SK-N-SH (cell line): ENCODE measurements at regions not wholly inside any gene's neighbourhood (a gene's known extent, or its start where the extent isn't known, plus 50 kb on each side); places are given as distances from the start of the nearest gene placed in this dataset.

Source experiments
- CTCF ChIA-PET: fragments of 300-600, 350-600 bp; formaldehyde crosslinking; extraction: SDS; loops from one replicate; lab custom pipeline; 2021; lab: Yijun Ruan, JAX
- POLR2A ChIA-PET: fragments of 350-600 bp; sonication (Branson Sonifier 250); formaldehyde crosslinking; extraction: SDS; loops from one replicate; lab custom pipeline; 2020; ENCODE audit warnings: antibody characterized with exemption, inconsistent platforms; lab: Yijun Ruan, JAX
- DNase-seq: peaks from one replicate; pipeline ENCODE4 v3.0.0; 2012
- H2AFZ ChIP-seq: fragments of 200-600 bp; sonication (generic); 2 replicates; pipeline ENCODE4 v1.8.1; 2016; ENCODE audit warnings: antibody characterized with exemption, mild to moderate bottlenecking, low read depth
- H3F3A ChIP-seq: fragments of 200-600 bp; sonication (generic); replicated peaks from 2 replicates; pipeline ENCODE3; 2016; ENCODE audit warnings: antibody characterized with exemption, mild to moderate bottlenecking; ENCODE audit not compliant: insufficient read depth
- H3K27ac ChIP-seq, 2 experiments: fragments of 200-500 bp in 1 of 2; fragments of 200-600 bp in 1 of 2; sonication (Bioruptor generic) in 1 of 2; sonication (generic), shearing (Covaris generic) in 1 of 2; 2 replicates each; pipeline versions ENCODE4 v1.5.1 to v1.6.1; 2014 to 2016; ENCODE audit warnings: low read depth in 2 of 2, inconsistent platforms in 1 of 2, low read length in 1 of 2, mild to moderate bottlenecking in 1 of 2, mixed read lengths in 1 of 2
- H3K27me3 ChIP-seq: fragments of 200-600 bp; sonication (generic), shearing (Covaris generic); 2 replicates; pipeline ENCODE4 v1.6.1; 2016; ENCODE audit warnings: mixed run types; ENCODE audit not compliant: insufficient read depth
- H3K36me3 ChIP-seq, 2 experiments: fragments of 200-500 bp in 1 of 2; fragments of 200-600 bp in 1 of 2; sonication (Bioruptor generic) in 1 of 2; sonication (generic) in 1 of 2; replicated peaks in 1 of 2; 2 replicates each; pipeline versions ENCODE3 to v1.5.1; 2014 to 2016; ENCODE audit warnings: low read length in 1 of 2, mild to moderate bottlenecking in 1 of 2; ENCODE audit not compliant: insufficient read depth in 2 of 2, control insufficient read depth in 1 of 2
- H3K4me1 ChIP-seq, 2 experiments: fragments of 200-500 bp in 1 of 2; fragments of 200-600 bp in 1 of 2; sonication (Bioruptor generic) in 1 of 2; sonication (generic), shearing (Covaris generic) in 1 of 2; 2 replicates each; pipeline versions ENCODE4 v1.5.1 to v1.6.1; 2014 to 2016; ENCODE audit warnings: low read depth in 1 of 2, low read length in 1 of 2, mixed run types in 1 of 2; ENCODE audit not compliant: insufficient read depth in 2 of 2, control insufficient read depth in 1 of 2
- H3K4me2 ChIP-seq: fragments of 200-600 bp; sonication (generic), shearing (Covaris generic); 2 replicates; pipeline ENCODE4 v1.6.1; 2017; ENCODE audit warnings: mixed run types
- H3K4me3 ChIP-seq, 2 experiments: fragments of 200-500 bp in 1 of 2; fragments of 200-600 bp in 1 of 2; sonication (Bioruptor generic) in 1 of 2; sonication (generic), shearing (Covaris generic) in 1 of 2; 2 replicates each; pipeline versions ENCODE4 v1.5.1 to v1.8.1; 2014 to 2016; ENCODE audit warnings: low read depth in 2 of 2, inconsistent platforms in 1 of 2, low read length in 1 of 2, mild to moderate bottlenecking in 1 of 2, mixed read lengths in 1 of 2, moderate library complexity in 1 of 2
- H3K79me2 ChIP-seq: fragments of 200-600 bp; sonication (generic); 2 replicates; pipeline ENCODE4 v1.8.1; 2017; ENCODE audit warnings: mild to moderate bottlenecking; ENCODE audit not compliant: insufficient read depth
- H3K9ac ChIP-seq: fragments of 200-600 bp; sonication (generic); 2 replicates; pipeline ENCODE4 v1.6.1; 2017; ENCODE audit warnings: mixed run types
- H3K9me2 ChIP-seq: fragments of 200-600 bp; sonication (generic); 2 replicates; pipeline ENCODE4 v1.6.1; 2017; ENCODE audit warnings: mixed run types
- H3K9me3 ChIP-seq: fragments of 200-600 bp; sonication (generic); 2 replicates; pipeline ENCODE4 v1.6.1; 2017; ENCODE audit warnings: mixed run types, mild to moderate bottlenecking, moderate library complexity
- H4K20me1 ChIP-seq: fragments of 200-600 bp; sonication (generic); 2 replicates; pipeline ENCODE4 v1.6.1; 2017; ENCODE audit warnings: mild to moderate bottlenecking, mixed run types; ENCODE audit not compliant: insufficient read depth
- EP300 ChIP-seq, 2 experiments: IDR thresholded peaks; 2 replicates each; pipeline versions ENCODE4 v1.4.0 to v1.6.1; 2012; ENCODE audit warnings: borderline replicate concordance in 1 of 2, low read depth in 1 of 2, low read length in 1 of 2
- FOSL2 ChIP-seq: IDR thresholded peaks from 2 replicates; pipeline ENCODE4 v1.4.0; 2012; ENCODE audit warnings: low read depth, mild to moderate bottlenecking, moderate library complexity, borderline replicate concordance
- FOXM1 ChIP-seq: IDR thresholded peaks from 2 replicates; pipeline ENCODE4 v1.4.0; 2012; ENCODE audit warnings: low read depth, mild to moderate bottlenecking
- GABPA ChIP-seq: IDR thresholded peaks from 2 replicates; pipeline ENCODE4 v1.4.0; 2012; ENCODE audit warnings: low read depth, mild to moderate bottlenecking
- JUND ChIP-seq: IDR thresholded peaks from 2 replicates; pipeline ENCODE4 v1.4.0; 2012
- RAD21 ChIP-seq: IDR thresholded peaks from 2 replicates; pipeline ENCODE4 v1.6.1; 2012; ENCODE audit warnings: mild to moderate bottlenecking, low read length
- RCOR1 ChIP-seq: fragments of 150-350 bp; IDR thresholded peaks from 2 replicates; pipeline ENCODE4 v1.6.1; 2017; ENCODE audit warnings: antibody characterized with exemption, low read length
- TAF1 ChIP-seq: IDR thresholded peaks from 2 replicates; pipeline ENCODE4 v1.6.1; 2012; ENCODE audit warnings: low read depth, mild to moderate bottlenecking, low read length, moderate library complexity, borderline replicate concordance
- YY1 ChIP-seq: IDR thresholded peaks from 2 replicates; pipeline ENCODE4 v1.4.0; 2012; ENCODE audit warnings: low read depth, mild to moderate bottlenecking
- WGBS: methylation state at CpG from one replicate; pipeline ENCODE4 v1.1.6; 2017; ENCODE audit warnings: low lambda C conversion rate; 5-methylcytosine and 5-hydroxymethylcytosine counted together
- TF ChIP-seq, protein P1 (sequence below): IDR thresholded peaks from 2 replicates; pipeline ENCODE4 v1.4.0; 2012; ENCODE audit warnings: low read depth, borderline replicate concordance
- TF ChIP-seq, protein P2 (sequence below): IDR thresholded peaks from 2 replicates; pipeline ENCODE4 v1.4.0; 2012; ENCODE audit warnings: low read depth, borderline replicate concordance
- TF ChIP-seq, protein P3 (sequence below): IDR thresholded peaks from 2 replicates; pipeline ENCODE4; 2012
- TF ChIP-seq, protein P4 (sequence below): IDR thresholded peaks from 2 replicates; pipeline ENCODE4 v1.6.1; 2012; ENCODE audit warnings: mild to moderate bottlenecking, low read depth, low read length, moderate library complexity
- TF ChIP-seq, protein P5 (sequence below): IDR thresholded peaks from 2 replicates; pipeline ENCODE4 v1.4.0; 2012; ENCODE audit warnings: low read depth
- TF ChIP-seq, protein P6 (sequence below): fragments of 150-350 bp; IDR thresholded peaks from 2 replicates; pipeline ENCODE4 v1.6.1; 2016; ENCODE audit warnings: mild to moderate bottlenecking, low read depth, low read length

DNA sequence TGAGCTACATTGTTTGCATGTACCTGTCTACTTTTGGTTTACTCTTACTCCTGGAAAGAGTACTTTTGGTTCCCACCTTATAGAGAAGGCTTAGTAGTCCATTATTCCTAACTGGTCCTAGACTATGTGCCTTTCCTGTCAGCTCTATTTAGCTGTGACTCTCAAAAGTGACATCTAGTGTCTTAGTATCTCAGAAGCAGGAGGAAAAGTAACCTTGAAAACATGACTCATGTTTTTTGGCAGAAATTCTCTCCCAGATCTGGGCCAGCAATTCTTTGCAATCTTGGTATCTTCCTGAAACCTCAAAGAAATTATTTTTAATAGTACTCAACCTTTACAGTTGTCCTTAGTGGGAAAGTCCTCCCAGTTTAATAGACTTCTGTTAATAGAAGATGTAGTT is 691.7 kb upstream of the SEMA6A start:
- Histone ChIP-seq H3K36me3 (no peaks in the 10 kb centered on the region), H3K9me2 (no peaks in the 10 kb centered on the region), H3K79me2 (no peaks in the 10 kb centered on the region), H2AFZ (no peak overlapping the region), H3K4me3 (no peak overlapping the region), H3K27me3 (no peaks in the 10 kb centered on the region), H3K27ac (no peak overlapping the region), H3F3A (no peaks in the 10 kb centered on the region), H4K20me1 (no peaks in the 10 kb centered on the region), H3K4me2 (no peak overlapping the region), H3K9me3 (peaks cover 9% of the 10 kb centered on the region; the same call in 1 of the 2 replicates)
- CTCF ChIA-PET, result no interaction called here
- POLR2A ChIA-PET, result no interaction called here
- no peak for DNase-seq
- TF ChIP-seq TAF1 (no peak), FOSL2 (no peak), YY1 (no peak), RCOR1 (no peak)
- TF ChIP-seq, protein P1, sequence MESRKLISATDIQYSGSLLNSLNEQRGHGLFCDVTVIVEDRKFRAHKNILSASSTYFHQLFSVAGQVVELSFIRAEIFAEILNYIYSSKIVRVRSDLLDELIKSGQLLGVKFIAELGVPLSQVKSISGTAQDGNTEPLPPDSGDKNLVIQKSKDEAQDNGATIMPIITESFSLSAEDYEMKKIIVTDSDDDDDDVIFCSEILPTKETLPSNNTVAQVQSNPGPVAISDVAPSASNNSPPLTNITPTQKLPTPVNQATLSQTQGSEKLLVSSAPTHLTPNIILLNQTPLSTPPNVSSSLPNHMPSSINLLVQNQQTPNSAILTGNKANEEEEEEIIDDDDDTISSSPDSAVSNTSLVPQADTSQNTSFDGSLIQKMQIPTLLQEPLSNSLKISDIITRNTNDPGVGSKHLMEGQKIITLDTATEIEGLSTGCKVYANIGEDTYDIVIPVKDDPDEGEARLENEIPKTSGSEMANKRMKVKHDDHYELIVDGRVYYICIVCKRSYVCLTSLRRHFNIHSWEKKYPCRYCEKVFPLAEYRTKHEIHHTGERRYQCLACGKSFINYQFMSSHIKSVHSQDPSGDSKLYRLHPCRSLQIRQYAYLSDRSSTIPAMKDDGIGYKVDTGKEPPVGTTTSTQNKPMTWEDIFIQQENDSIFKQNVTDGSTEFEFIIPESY, result no peak
- TF ChIP-seq, protein P2, sequence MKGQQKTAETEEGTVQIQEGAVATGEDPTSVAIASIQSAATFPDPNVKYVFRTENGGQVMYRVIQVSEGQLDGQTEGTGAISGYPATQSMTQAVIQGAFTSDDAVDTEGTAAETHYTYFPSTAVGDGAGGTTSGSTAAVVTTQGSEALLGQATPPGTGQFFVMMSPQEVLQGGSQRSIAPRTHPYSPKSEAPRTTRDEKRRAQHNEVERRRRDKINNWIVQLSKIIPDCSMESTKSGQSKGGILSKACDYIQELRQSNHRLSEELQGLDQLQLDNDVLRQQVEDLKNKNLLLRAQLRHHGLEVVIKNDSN, result no peak
- TF ChIP-seq, all 33 proteins: peak for 0
- Histone ChIP-seq H3K4me1 (no peaks in the 10 kb centered on the region), H3K9ac (no peak overlapping the region)

DNA sequence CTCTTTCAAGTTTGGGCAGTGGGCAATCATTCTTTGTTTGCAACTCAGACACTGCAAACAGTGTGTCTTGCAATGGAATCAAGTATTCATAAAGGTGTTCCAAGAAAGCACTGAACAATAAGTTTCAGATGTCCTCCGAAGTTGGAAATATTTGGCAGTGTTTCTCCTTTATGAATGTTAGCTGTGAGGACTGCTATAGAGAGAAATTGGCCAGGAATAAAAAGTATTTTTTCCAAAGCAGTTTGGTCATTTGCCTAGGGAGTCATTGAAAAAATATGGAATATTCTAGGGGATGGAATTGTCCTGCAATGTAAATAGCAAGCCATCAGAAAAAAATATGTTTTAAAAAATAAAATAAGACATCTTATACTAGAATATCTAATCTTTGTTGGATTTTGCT is 688.6 kb upstream of the SEMA6A start:
- H3K9me2 ChIP-seq, result no peaks in the 10 kb centered on the region
- no peak overlapping the region for H3K4me3 ChIP-seq
- no peak overlapping the region for H2AFZ ChIP-seq
- H3K9ac ChIP-seq, result no peak overlapping the region
- H3F3A ChIP-seq, result no peaks in the 10 kb centered on the region
- no peak overlapping the region for H3K27ac ChIP-seq
- no peak overlapping the region for H3K4me2 ChIP-seq
- no peaks in the 10 kb centered on the region for H3K4me1 ChIP-seq
- H3K36me3 ChIP-seq, result no peaks in the 10 kb centered on the region
- DNase-seq, result no peak
- peaks cover 9% of the 10 kb centered on the region; the same call in 1 of the 2 replicates for H3K9me3 ChIP-seq
- TF ChIP-seq FOXM1, result no peak
- no peak for TF ChIP-seq RCOR1
- TF ChIP-seq, protein P3, sequence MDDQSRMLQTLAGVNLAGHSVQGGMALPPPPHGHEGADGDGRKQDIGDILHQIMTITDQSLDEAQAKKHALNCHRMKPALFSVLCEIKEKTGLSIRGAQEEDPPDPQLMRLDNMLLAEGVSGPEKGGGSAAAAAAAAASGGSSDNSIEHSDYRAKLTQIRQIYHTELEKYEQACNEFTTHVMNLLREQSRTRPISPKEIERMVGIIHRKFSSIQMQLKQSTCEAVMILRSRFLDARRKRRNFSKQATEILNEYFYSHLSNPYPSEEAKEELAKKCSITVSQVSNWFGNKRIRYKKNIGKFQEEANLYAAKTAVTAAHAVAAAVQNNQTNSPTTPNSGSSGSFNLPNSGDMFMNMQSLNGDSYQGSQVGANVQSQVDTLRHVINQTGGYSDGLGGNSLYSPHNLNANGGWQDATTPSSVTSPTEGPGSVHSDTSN, result no peak
- no peak for TF ChIP-seq JUND
- TF ChIP-seq, protein P4, sequence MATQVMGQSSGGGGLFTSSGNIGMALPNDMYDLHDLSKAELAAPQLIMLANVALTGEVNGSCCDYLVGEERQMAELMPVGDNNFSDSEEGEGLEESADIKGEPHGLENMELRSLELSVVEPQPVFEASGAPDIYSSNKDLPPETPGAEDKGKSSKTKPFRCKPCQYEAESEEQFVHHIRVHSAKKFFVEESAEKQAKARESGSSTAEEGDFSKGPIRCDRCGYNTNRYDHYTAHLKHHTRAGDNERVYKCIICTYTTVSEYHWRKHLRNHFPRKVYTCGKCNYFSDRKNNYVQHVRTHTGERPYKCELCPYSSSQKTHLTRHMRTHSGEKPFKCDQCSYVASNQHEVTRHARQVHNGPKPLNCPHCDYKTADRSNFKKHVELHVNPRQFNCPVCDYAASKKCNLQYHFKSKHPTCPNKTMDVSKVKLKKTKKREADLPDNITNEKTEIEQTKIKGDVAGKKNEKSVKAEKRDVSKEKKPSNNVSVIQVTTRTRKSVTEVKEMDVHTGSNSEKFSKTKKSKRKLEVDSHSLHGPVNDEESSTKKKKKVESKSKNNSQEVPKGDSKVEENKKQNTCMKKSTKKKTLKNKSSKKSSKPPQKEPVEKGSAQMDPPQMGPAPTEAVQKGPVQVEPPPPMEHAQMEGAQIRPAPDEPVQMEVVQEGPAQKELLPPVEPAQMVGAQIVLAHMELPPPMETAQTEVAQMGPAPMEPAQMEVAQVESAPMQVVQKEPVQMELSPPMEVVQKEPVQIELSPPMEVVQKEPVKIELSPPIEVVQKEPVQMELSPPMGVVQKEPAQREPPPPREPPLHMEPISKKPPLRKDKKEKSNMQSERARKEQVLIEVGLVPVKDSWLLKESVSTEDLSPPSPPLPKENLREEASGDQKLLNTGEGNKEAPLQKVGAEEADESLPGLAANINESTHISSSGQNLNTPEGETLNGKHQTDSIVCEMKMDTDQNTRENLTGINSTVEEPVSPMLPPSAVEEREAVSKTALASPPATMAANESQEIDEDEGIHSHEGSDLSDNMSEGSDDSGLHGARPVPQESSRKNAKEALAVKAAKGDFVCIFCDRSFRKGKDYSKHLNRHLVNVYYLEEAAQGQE, result no peak
- TF ChIP-seq RAD21, result no peak
- TF ChIP-seq, protein P2, result no peak
- TF ChIP-seq, protein P5, sequence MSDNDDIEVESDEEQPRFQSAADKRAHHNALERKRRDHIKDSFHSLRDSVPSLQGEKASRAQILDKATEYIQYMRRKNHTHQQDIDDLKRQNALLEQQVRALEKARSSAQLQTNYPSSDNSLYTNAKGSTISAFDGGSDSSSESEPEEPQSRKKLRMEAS, result no peak
- TF ChIP-seq EP300 (IDR thresholded peaks at IDR 0.05; ENCODE audit: borderline replicate concordance in 1 of 2, low read depth in 1 of 2, low read length in 1 of 2), result no peak
- TF ChIP-seq, protein P6, sequence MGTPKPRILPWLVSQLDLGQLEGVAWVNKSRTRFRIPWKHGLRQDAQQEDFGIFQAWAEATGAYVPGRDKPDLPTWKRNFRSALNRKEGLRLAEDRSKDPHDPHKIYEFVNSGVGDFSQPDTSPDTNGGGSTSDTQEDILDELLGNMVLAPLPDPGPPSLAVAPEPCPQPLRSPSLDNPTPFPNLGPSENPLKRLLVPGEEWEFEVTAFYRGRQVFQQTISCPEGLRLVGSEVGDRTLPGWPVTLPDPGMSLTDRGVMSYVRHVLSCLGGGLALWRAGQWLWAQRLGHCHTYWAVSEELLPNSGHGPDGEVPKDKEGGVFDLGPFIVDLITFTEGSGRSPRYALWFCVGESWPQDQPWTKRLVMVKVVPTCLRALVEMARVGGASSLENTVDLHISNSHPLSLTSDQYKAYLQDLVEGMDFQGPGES, result no peak
- TF ChIP-seq GABPA, result no peak
- WGBS, result 19% methylated on average over 1 of the region's 1 CpG
- POLR2A ChIA-PET, result interaction anchor here (0.6 kb wide), 1 partner anchor 9 kb away, joined by 3 read pairs; no protein-coding TSS in a partner anchor
- no peaks in the 10 kb centered on the region for H4K20me1 ChIP-seq
- H3K27me3 ChIP-seq, result no peaks in the 10 kb centered on the region
- CTCF ChIA-PET, result no interaction called here
- no peaks in the 10 kb centered on the region for H3K79me2 ChIP-seq
